K562 (cell line): ENCODE measurements at regions not wholly inside any gene's neighbourhood (a gene's known extent, or its start where the extent isn't known, plus 50 kb on each side); places are given as distances from the start of the nearest gene placed in this dataset.

Source experiments
- ATAC-seq: fragments of 200-7000 bp; cut with Tn5 transposase; 3 replicates; pipeline ENCODE4 v1.9.1; 2020; ENCODE audit warnings: moderate library complexity
- BruUV-seq: library from RNA; stranded (reverse); fragments of 400-500 nt; replicated peaks from 2 replicates; lab custom pipeline; 2021; lab: Mats Ljungman, UMichigan
- CTCF ChIA-PET: fragments of 300-600 bp; formaldehyde crosslinking; extraction: SDS; loops from one replicate; lab custom pipeline; 2021; ENCODE audit warnings: low intra/inter-chr PET ratio; lab: Yijun Ruan, JAX
- POLR2A ChIA-PET: fragments of 300-600, 350-650 bp; sonication (Branson Sonifier 250); formaldehyde crosslinking; extraction: SDS; loops from one replicate; lab custom pipeline; 2021; ENCODE audit warnings: antibody characterized with exemption, inconsistent platforms; lab: Yijun Ruan, JAX
- DNase-seq, 4 experiments: peaks; one replicate each; pipeline versions ENCODE4 v3.0.0 to v3.0.0-alpha.2; 2011 to 2018; ENCODE audit warnings: low spot score in 3 of 4, mixed read lengths in 3 of 4; ENCODE audit errors: extremely low read depth in 1 of 4
- FAIRE-seq: peaks from 2 replicates; lab custom pipeline; 2011; peaks lifted over from hg19 to GRCh38; lab: Jason Lieb, UNC
- H2AFZ ChIP-seq: 2 replicates; pipeline ENCODE4 v1.6.0; 2011; ENCODE audit warnings: low read depth, low read length, control low read depth, inconsistent platforms
- H3K27ac ChIP-seq: fragments of 200-600 bp; 3 replicates; pipeline ENCODE4 v1.8.0; 2011; ENCODE audit warnings: low read depth, mild to moderate bottlenecking, control low read depth, inconsistent platforms, low read length, moderate library complexity, mixed read lengths; ENCODE audit errors: extremely low read depth
- H3K27me3 ChIP-seq, 2 experiments: fragments of 300-600 bp in 1 of 2; 2 replicates in 1 of 2; 3 replicates in 1 of 2; pipeline versions ENCODE4 v1.6.0 to v1.8.0; 2011; ENCODE audit warnings: inconsistent platforms in 2 of 2, low read length in 2 of 2, mild to moderate bottlenecking in 1 of 2, mixed read lengths in 1 of 2, moderate library complexity in 1 of 2; ENCODE audit not compliant: control insufficient read depth in 2 of 2, insufficient read depth in 2 of 2
- H3K36me3 ChIP-seq: fragments of 300-600 bp; 3 replicates; pipeline ENCODE4 v1.8.0; 2011; ENCODE audit warnings: mild to moderate bottlenecking, low read length, inconsistent platforms; ENCODE audit not compliant: control insufficient read depth, insufficient read depth
- H3K4me1 ChIP-seq, 2 experiments: fragments of 200-600 bp in 1 of 2; replicated peaks in 1 of 2; 2 replicates in 1 of 2; 3 replicates in 1 of 2; pipeline versions ENCODE4 v1.5.1 to v1.8.0; 2011; ENCODE audit warnings: inconsistent platforms in 2 of 2, low read length in 2 of 2, mild to moderate bottlenecking in 1 of 2, mixed read lengths in 1 of 2, moderate library complexity in 1 of 2; ENCODE audit not compliant: control insufficient read depth in 2 of 2, insufficient read depth in 2 of 2
- H3K4me2 ChIP-seq: 2 replicates; pipeline ENCODE4 v1.6.1; 2011; ENCODE audit warnings: low read length, control low read depth, inconsistent platforms, mixed read lengths; ENCODE audit not compliant: insufficient read depth
- H3K4me3 ChIP-seq: fragments of 200-600 bp; sonication (generic), shearing (Covaris generic); 2 replicates; pipeline ENCODE4 v1.5.1; 2016; ENCODE audit warnings: control low read depth, inconsistent platforms
- H3K79me2 ChIP-seq: fragments of 200-600 bp; 3 replicates; pipeline ENCODE4 v1.8.0; 2011; ENCODE audit warnings: low read length, inconsistent platforms; ENCODE audit not compliant: control insufficient read depth, insufficient read depth
- H3K9ac ChIP-seq, 2 experiments: 2 replicates each; pipeline versions ENCODE4 v1.6.0 to v1.6.1; 2011; ENCODE audit warnings: low read depth in 2 of 2, low read length in 2 of 2, control low read depth in 1 of 2, inconsistent platforms in 1 of 2, mild to moderate bottlenecking in 1 of 2, mixed read lengths in 1 of 2; ENCODE audit not compliant: insufficient read depth in 1 of 2
- H3K9me1 ChIP-seq: one replicate; pipeline ENCODE4 v1.6.0; 2011; ENCODE audit warnings: inconsistent platforms, mild to moderate bottlenecking, low read length, moderate library complexity; ENCODE audit not compliant: control insufficient read depth, insufficient read depth
- H3K9me3 ChIP-seq: replicated peaks from 2 replicates; pipeline ENCODE4 v1.5.1; 2011; ENCODE audit warnings: low read depth, low read length, inconsistent platforms; ENCODE audit not compliant: control insufficient read depth, insufficient read depth
- H4K20me1 ChIP-seq: replicated peaks from 2 replicates; pipeline ENCODE4 v1.6.1; 2011; ENCODE audit warnings: low read length, inconsistent platforms, mixed read lengths; ENCODE audit not compliant: control insufficient read depth, insufficient read depth
- CEBPZ ChIP-seq: fragments of 150-350 bp; IDR thresholded peaks from 2 replicates; pipeline ENCODE4 v1.6.1; 2014; ENCODE audit warnings: low read depth, mild to moderate bottlenecking, low read length, borderline replicate concordance
- CGGBP1 ChIP-seq: fragments of 250-450 bp; sonication (Bioruptor Pico); IDR thresholded peaks from 2 replicates; pipeline ENCODE4 v1.9.0; 2021; ENCODE audit warnings: mild to moderate bottlenecking
- NRF1 ChIP-seq, 2 experiments: fragments of 450-650 bp; IDR thresholded peaks in 1 of 2; conservative IDR thresholded peaks in 1 of 2; 2 replicates each; pipeline ENCODE4 v1.6.1; 2014; ENCODE audit warnings: mild to moderate bottlenecking in 2 of 2
- RBM14 ChIP-seq: fragments of 200-400 bp; formaldehyde crosslinking; IDR thresholded peaks from 2 replicates; pipeline ENCODE4 v1.6.1; 2018; ENCODE audit warnings: low read depth, mild to moderate bottlenecking, low read length, moderate library complexity, borderline replicate concordance; ENCODE audit not compliant: insufficient read depth
- SFPQ ChIP-seq: fragments of 200-400 bp; formaldehyde crosslinking; IDR thresholded peaks from 2 replicates; pipeline ENCODE4 v1.6.1; 2017; ENCODE audit warnings: mild to moderate bottlenecking, low read depth, low read length, moderate library complexity
- ZC3H11A ChIP-seq: IDR thresholded peaks from 2 replicates; pipeline ENCODE4 v1.6.1; 2012; ENCODE audit warnings: low read depth, low read length, improper control_type of control experiment
- ZC3H8 ChIP-seq: fragments of 450-650 bp; IDR thresholded peaks from 2 replicates; pipeline ENCODE4 v1.6.1; 2017
- WGBS: fragments of 100-300 bp; shearing (Covaris generic); methylation state at CpG from one replicate; pipeline ENCODE4 v1.1.6; 2016; ENCODE audit warnings: low coverage, mixed read lengths; ENCODE audit not compliant: insufficient coverage; ENCODE audit errors: missing lambda C conversion rate; 5-methylcytosine and 5-hydroxymethylcytosine counted together
- in situ Hi-C: fragments of 300-500 bp; cut with MboI; formaldehyde crosslinking; loops from 4 replicates; pipeline ENCODE4 v1.15.0; 2018; ENCODE audit warnings: inconsistent platforms, mixed read lengths
- intact Hi-C: fragments of 100-400 bp; cut with micrococcal nuclease; formaldehyde crosslinking; loops from 2 replicates; pipeline ENCODE4 v1.14.2; 2022

- H2AFZ ChIP-seq, result no peak overlapping the region
- intact Hi-C loops, result no loop called here
- no peaks in the 10 kb centered on the region for H3K4me1 ChIP-seq
- FAIRE-seq (no peak), DNase-seq (peak in 2 of 4 experiments; percentile 11 to 29), ATAC-seq (peak; percentile 54)
- ChIA-PET POLR2A (interaction anchor here (0.6 kb wide), 2 partner anchors 53 to 221 kb away, joined by 3 read pairs; no protein-coding TSS in a partner anchor), CTCF (no interaction called here)
- no peak overlapping the region for H3K4me2 ChIP-seq
- 1% methylated on average over 5 of the region's 5 CpGs for WGBS
- no peak overlapping the region for H3K4me3 ChIP-seq
- no peaks in the 10 kb centered on the region for H3K36me3 ChIP-seq
- BruUV-seq, result no TSS peak
- H3K27ac ChIP-seq, result no peak overlapping the region
- H4K20me1 ChIP-seq, result no peaks in the 10 kb centered on the region
- H3K9me1 ChIP-seq, result no peaks in the 10 kb centered on the region
- H3K27me3 ChIP-seq, result peaks cover 4 to 16% of the 10 kb centered on the region in 2 experiments; a peak in 2 of 5 replicates
- TF ChIP-seq RBM14 (no peak), NRF1 (conservative IDR thresholded peaks at IDR 0.05 in 1 of 2, IDR thresholded peaks at IDR 0.05 in 1 of 2) (peak; percentile 84 to 87)
- no peaks in the 10 kb centered on the region for H3K9me3 ChIP-seq
- H3K79me2 ChIP-seq, result no peaks in the 10 kb centered on the region
- in situ Hi-C loops, result no loop called here
- H3K9ac ChIP-seq, result no peak overlapping the region
Observed at GRCh38 chr10:44168478-44168877, 216.4 kb downstream of the CXCL12 start.

GRCh38 chr10:44167752-44168151 lies 217.1 kb downstream of the CXCL12 start:
- Histone ChIP-seq H2AFZ (no peak overlapping the region), H3K9me1 (no peaks in the 10 kb centered on the region), H3K27ac (no peak overlapping the region), H3K36me3 (no peaks in the 10 kb centered on the region), H3K4me2 (no peak overlapping the region), H3K4me3 (no peak overlapping the region), H4K20me1 (no peaks in the 10 kb centered on the region), H3K9ac (no peak overlapping the region), H3K27me3 (peaks cover 4 to 15% of the 10 kb centered on the region in 2 experiments; a peak in 2 of 5 replicates), H3K9me3 (no peaks in the 10 kb centered on the region), H3K79me2 (no peaks in the 10 kb centered on the region), H3K4me1 (no peaks in the 10 kb centered on the region)
- ChIA-PET POLR2A (no interaction called here), CTCF (no interaction called here)
- FAIRE-seq (no peak), ATAC-seq (no peak), DNase-seq (no peak)
- WGBS, result 2% methylated on average over 6 of the region's 6 CpGs
- intact Hi-C loops (no loop called here), in situ Hi-C loops (no loop called here)
- BruUV-seq, result no TSS peak
- TF ChIP-seq SFPQ (no peak), CEBPZ (no peak), ZC3H11A (no peak), ZC3H8 (no peak), CGGBP1 (no peak)
